ENCODE measurements at regions not wholly inside any gene's neighbourhood (a gene's known extent, or its start where the extent isn't known, plus 50 kb on each side); places are given as distances from the start of the nearest gene placed in this dataset.

DNA sequence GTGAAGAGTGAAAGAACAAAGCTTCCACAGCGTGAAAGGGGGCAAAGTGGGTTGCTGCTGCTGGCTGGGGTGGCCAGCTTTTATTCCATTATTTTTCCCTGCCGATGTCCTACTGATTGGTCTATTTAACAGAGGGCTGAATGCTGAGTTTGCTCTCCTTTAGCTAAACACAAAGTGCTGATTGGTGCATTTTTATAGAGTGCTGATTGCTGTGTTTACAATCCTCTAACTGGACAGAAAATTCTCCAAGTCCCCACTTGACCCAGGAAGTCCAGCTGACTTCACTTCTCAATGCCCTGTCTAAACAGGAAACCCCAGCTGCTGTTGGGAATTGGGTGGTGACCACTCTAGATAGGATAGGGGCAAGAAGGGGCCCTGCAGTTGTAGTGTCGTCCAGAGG, 335.6 kb upstream of the RBMY1B start:
- Histone ChIP-seq H4K20me1 (ENCODE audit: insufficient read depth, low read length) (no peaks in the 10 kb centered on the region), H3K27ac (ENCODE audit: low read depth, low read length, poor library complexity, severe bottlenecking) (no peak overlapping the region), H3K9me3 (ENCODE audit: low read length) (no peaks in the 10 kb centered on the region), H3K36me3 (ENCODE audit: insufficient read depth, low read length) (no peaks in the 10 kb centered on the region), H3K4me2 (ENCODE audit: low read length) (no peak overlapping the region), H3K9me2 (ENCODE audit: insufficient read depth, low read length) (no peaks in the 10 kb centered on the region), H3K79me2 (ENCODE audit: insufficient read depth, low read depth, low read length) (no peaks in the 10 kb centered on the region), H2AFZ (ENCODE audit: low read length) (no peak overlapping the region), H3K4me1 (ENCODE audit: insufficient read depth, low read length, poor library complexity, severe bottlenecking) (no peaks in the 10 kb centered on the region), H3K4me3 (ENCODE audit: low read depth, low read length, poor library complexity, severe bottlenecking) (no peak overlapping the region)
- no TSS peak for BruUV-seq (replicated peaks)
- ChIA-PET POLR2A (no interaction called here), CTCF (ENCODE audit: unreplicated experiment) (no interaction called here)
- TF ChIP-seq EZH2phosphoT487 (IDR thresholded peaks at IDR 0.05; ENCODE audit: borderline replicate concordance, low read depth, low read length): no peak
- no peak for TF ChIP-seq CTCF (conservative IDR thresholded peaks at IDR 0.05; ENCODE audit: low read length)
- intact Hi-C loops (cut with micrococcal nuclease; ENCODE audit: unreplicated experiment): no loop called here
- DNase-seq (ENCODE audit: low spot score): no peak

- Histone ChIP-seq H3K79me2 (ENCODE audit: insufficient read depth, low read depth, low read length) (no peaks in the 10 kb centered on the region), H3K27ac (ENCODE audit: low read depth, low read length, poor library complexity, severe bottlenecking) (no peak overlapping the region), H2AFZ (ENCODE audit: low read length) (no peak overlapping the region), H3K4me2 (ENCODE audit: low read length) (no peak overlapping the region), H4K20me1 (ENCODE audit: insufficient read depth, low read length) (no peaks in the 10 kb centered on the region), H3K9me2 (ENCODE audit: insufficient read depth, low read length) (no peaks in the 10 kb centered on the region), H3K36me3 (ENCODE audit: insufficient read depth, low read length) (no peaks in the 10 kb centered on the region), H3K4me1 (ENCODE audit: insufficient read depth, low read length, poor library complexity, severe bottlenecking) (no peaks in the 10 kb centered on the region), H3K4me3 (ENCODE audit: low read depth, low read length, poor library complexity, severe bottlenecking) (no peak overlapping the region), H3K9me3 (ENCODE audit: low read length) (no peaks in the 10 kb centered on the region)
- TF ChIP-seq CTCF (conservative IDR thresholded peaks at IDR 0.05; ENCODE audit: low read length): no peak
- no peak for TF ChIP-seq EZH2phosphoT487 (IDR thresholded peaks at IDR 0.05; ENCODE audit: borderline replicate concordance, low read depth, low read length)
- POLR2A ChIA-PET: no interaction called here
- BruUV-seq (replicated peaks): no TSS peak
- CTCF ChIA-PET (ENCODE audit: unreplicated experiment): no interaction called here
- intact Hi-C loops (cut with micrococcal nuclease; ENCODE audit: unreplicated experiment): no loop called here
- no peak for DNase-seq (ENCODE audit: low spot score)
Measured at GRCh38 chrY:21177306-21177800, 333.8 kb upstream of the RBMY1B start.

DNA sequence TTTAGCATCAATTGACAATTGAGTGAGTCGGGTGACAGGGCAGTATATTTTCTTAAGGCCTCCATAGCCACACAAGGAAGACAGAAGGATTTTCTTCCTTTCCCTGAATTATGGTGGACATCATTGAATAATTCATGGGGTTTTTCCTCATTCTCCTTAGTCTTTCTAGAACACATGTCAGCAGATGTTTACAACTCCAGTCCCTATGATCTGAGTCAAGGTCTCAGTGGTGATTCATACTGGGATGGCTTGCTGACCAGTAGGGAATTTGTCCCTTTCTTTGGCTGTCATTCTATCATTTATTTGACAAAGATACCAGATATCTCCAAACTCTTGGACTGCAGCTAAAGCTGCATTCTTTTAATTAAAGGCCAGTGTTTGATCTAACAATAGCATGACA, 332.9 kb upstream of the RBMY1B start:
- ChIA-PET CTCF (ENCODE audit: unreplicated experiment) (no interaction called here), POLR2A (no interaction called here)
- TF ChIP-seq CTCF (conservative IDR thresholded peaks at IDR 0.05; ENCODE audit: low read length): no peak
- no peak for TF ChIP-seq EZH2phosphoT487 (IDR thresholded peaks at IDR 0.05; ENCODE audit: borderline replicate concordance, low read depth, low read length)
- Histone ChIP-seq H3K4me2 (ENCODE audit: low read length) (no peak overlapping the region), H3K9me3 (ENCODE audit: low read length) (no peaks in the 10 kb centered on the region), H3K9me2 (ENCODE audit: insufficient read depth, low read length) (no peaks in the 10 kb centered on the region), H3K4me1 (ENCODE audit: insufficient read depth, low read length, poor library complexity, severe bottlenecking) (no peaks in the 10 kb centered on the region), H3K79me2 (ENCODE audit: insufficient read depth, low read depth, low read length) (no peaks in the 10 kb centered on the region), H2AFZ (ENCODE audit: low read length) (no peak overlapping the region), H4K20me1 (ENCODE audit: insufficient read depth, low read length) (no peaks in the 10 kb centered on the region), H3K27ac (ENCODE audit: low read depth, low read length, poor library complexity, severe bottlenecking) (no peak overlapping the region), H3K4me3 (ENCODE audit: low read depth, low read length, poor library complexity, severe bottlenecking) (no peak overlapping the region), H3K36me3 (ENCODE audit: insufficient read depth, low read length) (no peaks in the 10 kb centered on the region)
- intact Hi-C loops (cut with micrococcal nuclease; ENCODE audit: unreplicated experiment): no loop called here
- DNase-seq (ENCODE audit: low spot score): no peak
- no TSS peak for BruUV-seq (replicated peaks)
